ENCODE measurements at regions not wholly inside any gene's neighbourhood (a gene's known extent, or its start where the extent isn't known, plus 50 kb on each side); places are given as distances from the start of the nearest gene placed in this dataset.

DNA sequence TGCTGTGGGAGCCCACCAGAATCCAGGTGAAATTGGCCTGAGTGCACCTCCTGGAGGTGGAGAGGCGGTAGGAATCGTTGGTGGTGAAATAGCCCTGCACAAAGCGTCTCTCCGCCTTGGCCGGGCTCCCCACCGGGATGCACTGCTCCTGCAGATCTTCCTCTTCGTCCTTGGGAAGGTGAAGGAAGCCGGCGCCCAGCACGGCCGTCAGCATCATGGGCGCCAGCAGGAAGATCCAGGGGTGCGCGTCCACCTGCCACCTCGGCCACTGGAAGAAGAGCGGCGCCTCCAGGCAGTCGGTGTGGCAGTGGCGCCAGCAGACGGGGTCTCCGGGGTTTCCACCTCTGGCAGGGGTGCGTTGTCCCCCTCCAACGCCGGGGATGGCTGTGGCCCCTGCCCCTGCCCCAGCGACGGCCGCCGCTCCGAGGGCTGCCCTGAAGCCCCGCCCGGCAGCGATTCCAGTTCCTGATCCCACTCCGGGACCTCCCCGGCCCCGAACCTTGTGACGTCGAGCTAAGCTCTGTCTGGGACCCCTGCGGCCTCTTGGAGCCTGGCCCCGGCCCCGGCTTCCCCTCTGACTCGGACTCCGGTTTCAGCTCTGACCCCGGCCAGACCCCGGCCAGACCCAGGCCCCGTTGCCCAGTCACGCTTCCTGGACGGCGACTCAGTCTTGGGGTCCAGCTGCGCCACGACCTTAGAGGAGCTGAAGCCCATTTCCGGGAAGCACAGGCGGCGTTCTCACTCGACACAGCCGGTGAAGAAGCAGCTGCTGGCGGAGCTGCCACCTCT lies 91.9 kb downstream of the CD164 start:
- Histone ChIP-seq H3K27me3 (ENCODE audit: insufficient read depth, poor library complexity, severe bottlenecking) (peaks cover 1% of the 10 kb centered on the region), H3K4me3 (ENCODE audit: severe bottlenecking) (no peak overlapping the region), H3K9me3 (ENCODE audit: severe bottlenecking) (no peaks in the 10 kb centered on the region), H3K27ac (ENCODE audit: poor library complexity, severe bottlenecking) (no peak overlapping the region), H3K4me1 (ENCODE audit: insufficient read depth, poor library complexity, severe bottlenecking) (peaks cover 14% of the 10 kb centered on the region), H3K36me3 (ENCODE audit: low read depth) (no peaks in the 10 kb centered on the region)
- TF ChIP-seq, protein P1, sequence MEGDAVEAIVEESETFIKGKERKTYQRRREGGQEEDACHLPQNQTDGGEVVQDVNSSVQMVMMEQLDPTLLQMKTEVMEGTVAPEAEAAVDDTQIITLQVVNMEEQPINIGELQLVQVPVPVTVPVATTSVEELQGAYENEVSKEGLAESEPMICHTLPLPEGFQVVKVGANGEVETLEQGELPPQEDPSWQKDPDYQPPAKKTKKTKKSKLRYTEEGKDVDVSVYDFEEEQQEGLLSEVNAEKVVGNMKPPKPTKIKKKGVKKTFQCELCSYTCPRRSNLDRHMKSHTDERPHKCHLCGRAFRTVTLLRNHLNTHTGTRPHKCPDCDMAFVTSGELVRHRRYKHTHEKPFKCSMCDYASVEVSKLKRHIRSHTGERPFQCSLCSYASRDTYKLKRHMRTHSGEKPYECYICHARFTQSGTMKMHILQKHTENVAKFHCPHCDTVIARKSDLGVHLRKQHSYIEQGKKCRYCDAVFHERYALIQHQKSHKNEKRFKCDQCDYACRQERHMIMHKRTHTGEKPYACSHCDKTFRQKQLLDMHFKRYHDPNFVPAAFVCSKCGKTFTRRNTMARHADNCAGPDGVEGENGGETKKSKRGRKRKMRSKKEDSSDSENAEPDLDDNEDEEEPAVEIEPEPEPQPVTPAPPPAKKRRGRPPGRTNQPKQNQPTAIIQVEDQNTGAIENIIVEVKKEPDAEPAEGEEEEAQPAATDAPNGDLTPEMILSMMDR (IDR thresholded peaks at IDR 0.05; ENCODE audit: poor library complexity, severe bottlenecking) = no peak
- ATAC-seq (ENCODE audit: low read depth) = no peak
- no peak for DNase-seq (ENCODE audit: low spot score)

DNA sequence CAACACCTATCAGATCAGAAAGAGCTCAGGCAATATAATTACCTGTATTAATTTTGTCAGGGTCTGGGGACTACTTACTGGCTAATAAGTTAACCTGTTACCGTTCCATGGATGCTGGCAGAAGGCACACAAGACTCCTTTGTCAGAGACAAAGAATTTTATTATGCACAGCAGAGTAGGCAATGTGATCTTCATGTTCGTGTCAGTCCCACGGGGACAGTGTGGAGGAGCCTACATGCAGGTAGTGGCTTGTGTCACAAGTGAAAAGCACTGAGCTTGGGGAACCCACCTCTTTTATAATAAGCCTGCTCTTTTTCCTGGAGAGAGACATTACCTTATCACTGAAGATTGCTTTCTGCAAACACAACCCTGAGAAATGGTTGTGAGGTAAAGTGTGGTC lies 96.9 kb downstream of the CD164 start:
- ATAC-seq (ENCODE audit: low read depth) (no peak), DNase-seq (ENCODE audit: low spot score) (no peak)
- TF ChIP-seq, protein P1 (IDR thresholded peaks at IDR 0.05; ENCODE audit: poor library complexity, severe bottlenecking) = no peak

DNA sequence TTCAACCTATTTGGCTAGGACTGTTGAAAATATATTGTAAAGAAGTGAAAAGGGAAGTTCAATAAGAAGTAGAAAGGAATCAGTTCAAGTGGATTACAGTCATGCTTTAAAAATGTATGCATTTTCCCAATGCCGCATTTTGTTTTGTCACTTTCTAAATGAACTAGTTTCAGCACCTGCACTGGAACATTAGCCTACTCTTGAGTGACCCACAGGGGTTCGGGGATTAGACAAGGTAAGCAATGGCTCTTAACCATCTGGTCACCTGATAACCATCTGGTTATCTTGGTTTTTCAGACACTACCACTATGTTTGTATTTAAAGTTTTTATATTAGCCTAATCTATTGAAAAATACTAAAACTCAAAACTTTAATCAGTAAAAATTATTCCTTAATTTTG lies 97.6 kb downstream of the CD164 start:
- no peak overlapping the region for H3K4me3 ChIP-seq (ENCODE audit: severe bottlenecking)
- no peaks in the 10 kb centered on the region for H3K9me3 ChIP-seq (ENCODE audit: severe bottlenecking)
- H3K27me3 ChIP-seq (ENCODE audit: insufficient read depth, poor library complexity, severe bottlenecking) = peaks cover 8% of the 10 kb centered on the region
- H3K36me3 ChIP-seq (ENCODE audit: low read depth) = no peaks in the 10 kb centered on the region
- TF ChIP-seq, protein P1 (IDR thresholded peaks at IDR 0.05; ENCODE audit: poor library complexity, severe bottlenecking) = no peak
- DNase-seq (ENCODE audit: low spot score) = no peak
- H3K4me1 ChIP-seq (ENCODE audit: insufficient read depth, poor library complexity, severe bottlenecking) = no peaks in the 10 kb centered on the region
- H3K27ac ChIP-seq (ENCODE audit: poor library complexity, severe bottlenecking) = no peak overlapping the region
- no peak for ATAC-seq (ENCODE audit: low read depth)

More for the DNA sequence above, 96.9 kb downstream of the CD164 start:
- Histone ChIP-seq H3K9me3 (ENCODE audit: severe bottlenecking) (no peaks in the 10 kb centered on the region), H3K27me3 (ENCODE audit: insufficient read depth, poor library complexity, severe bottlenecking) (peaks cover 8% of the 10 kb centered on the region), H3K4me1 (ENCODE audit: insufficient read depth, poor library complexity, severe bottlenecking) (no peaks in the 10 kb centered on the region), H3K27ac (ENCODE audit: poor library complexity, severe bottlenecking) (no peak overlapping the region), H3K36me3 (ENCODE audit: low read depth) (no peaks in the 10 kb centered on the region), H3K4me3 (ENCODE audit: severe bottlenecking) (no peak overlapping the region)

DNA sequence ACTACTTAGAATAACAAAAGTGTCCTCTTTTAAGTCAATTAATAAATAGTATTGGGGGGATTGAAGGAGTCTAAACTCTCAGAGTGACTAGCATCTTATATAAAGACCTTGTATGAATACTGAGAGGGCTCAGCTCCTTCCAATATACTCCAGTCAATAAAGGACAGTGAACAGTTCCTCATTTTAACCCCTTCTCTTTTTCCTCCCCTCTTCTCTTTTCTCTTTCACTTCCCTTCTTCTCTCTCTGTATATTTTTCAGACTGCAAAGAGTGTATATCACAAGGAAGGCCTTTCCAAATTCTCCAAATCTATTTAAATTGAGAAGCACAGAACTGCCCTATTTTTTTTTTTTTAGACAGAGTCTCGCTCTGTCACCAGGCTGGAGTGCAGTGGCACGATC lies 99.5 kb downstream of the CD164 start:
- TF ChIP-seq, protein P1 (IDR thresholded peaks at IDR 0.05; ENCODE audit: poor library complexity, severe bottlenecking) = no peak
- no peak overlapping the region for H3K27ac ChIP-seq (ENCODE audit: poor library complexity, severe bottlenecking)
- H3K9me3 ChIP-seq (ENCODE audit: severe bottlenecking) = no peaks in the 10 kb centered on the region
- ATAC-seq (ENCODE audit: low read depth) (no peak), DNase-seq (ENCODE audit: low spot score) (no peak)
- H3K4me3 ChIP-seq (ENCODE audit: severe bottlenecking) = no peak overlapping the region
- peaks cover 10% of the 10 kb centered on the region for H3K27me3 ChIP-seq (ENCODE audit: insufficient read depth, poor library complexity, severe bottlenecking)
- no peaks in the 10 kb centered on the region for H3K36me3 ChIP-seq (ENCODE audit: low read depth)
- H3K4me1 ChIP-seq (ENCODE audit: insufficient read depth, poor library complexity, severe bottlenecking) = no peaks in the 10 kb centered on the region

DNA sequence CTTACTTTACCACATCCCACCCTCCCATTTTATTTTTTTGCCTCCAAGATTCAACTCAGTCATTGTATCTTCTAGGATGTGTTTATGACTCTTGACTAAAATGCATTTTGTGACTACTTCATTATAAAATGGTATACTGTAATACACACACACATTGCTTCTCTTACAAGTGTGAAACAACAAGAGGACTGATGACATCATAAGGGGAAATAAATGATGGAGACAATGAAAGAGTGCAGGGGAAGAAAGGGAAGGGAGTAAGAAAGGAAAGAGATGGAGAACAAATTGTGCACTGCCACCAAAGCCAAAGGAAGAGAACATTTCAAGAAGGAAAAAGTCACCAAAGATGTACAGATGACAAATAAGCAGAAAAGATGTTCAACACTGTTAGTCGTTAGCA lies 102.6 kb downstream of the CD164 start:
- H3K36me3 ChIP-seq (ENCODE audit: low read depth) = no peaks in the 10 kb centered on the region
- H3K9me3 ChIP-seq (ENCODE audit: severe bottlenecking) = no peaks in the 10 kb centered on the region
- TF ChIP-seq, protein P1 (IDR thresholded peaks at IDR 0.05; ENCODE audit: poor library complexity, severe bottlenecking) = no peak
- H3K27ac ChIP-seq (ENCODE audit: poor library complexity, severe bottlenecking) = no peak overlapping the region
- DNase-seq (ENCODE audit: low spot score) (no peak), ATAC-seq (ENCODE audit: low read depth) (no peak)
- H3K4me1 ChIP-seq (ENCODE audit: insufficient read depth, poor library complexity, severe bottlenecking) = no peaks in the 10 kb centered on the region
- H3K27me3 ChIP-seq (ENCODE audit: insufficient read depth, poor library complexity, severe bottlenecking) = peaks cover 6% of the 10 kb centered on the region
- no peak overlapping the region for H3K4me3 ChIP-seq (ENCODE audit: severe bottlenecking)

Data from RWPE2 (cell line).